Endothelial cell of umbilical vein (primary cell): ENCODE measurements at regions not wholly inside any gene's neighbourhood (a gene's known extent, or its start where the extent isn't known, plus 50 kb on each side); places are given as distances from the start of the nearest gene placed in this dataset.

Experiments used
- BruUV-seq: library from RNA; stranded (reverse); fragments of 400-500 nt; replicated peaks from 2 replicates; lab custom pipeline; 2021; lab: Mats Ljungman, UMichigan
- CTCF ChIA-PET: fragments of 300-600, 350-600 bp; sonication (Branson Sonifier 250); formaldehyde crosslinking; loops from one replicate; lab custom pipeline; 2021; ENCODE audit warnings: antibody characterized with exemption, inconsistent platforms; lab: Charles Lee
- POLR2A ChIA-PET: fragments of 300-600, 350-600 bp; sonication (Branson Sonifier 250); formaldehyde crosslinking; loops from one replicate; lab custom pipeline; 2021; ENCODE audit warnings: antibody characterized with exemption, inconsistent platforms; lab: Charles Lee
- DNase-seq: peaks from one replicate; pipeline ENCODE4 v3.0.0-alpha.2; 2011; ENCODE audit warnings: low read depth, low spot score
- FAIRE-seq: peaks from 2 replicates; lab custom pipeline; 2011; peaks lifted over from hg19 to GRCh38; lab: Jason Lieb, UNC
- H2AFZ ChIP-seq: 2 replicates; pipeline ENCODE4 v1.6.0; 2012; ENCODE audit warnings: low read depth, low read length, control low read depth, inconsistent platforms
- H3K27ac ChIP-seq: 2 replicates; pipeline ENCODE4 v1.5.1; 2011; ENCODE audit warnings: low read depth, mild to moderate bottlenecking, control low read depth, low read length, moderate library complexity; ENCODE audit not compliant: insufficient read depth
- H3K27me3 ChIP-seq, 2 experiments: 2 replicates each; pipeline versions ENCODE4 v1.6.0 to v1.6.1; 2011; ENCODE audit warnings: low read length in 2 of 2, mixed read lengths in 1 of 2; ENCODE audit not compliant: control insufficient read depth in 2 of 2, insufficient read depth in 2 of 2
- H3K36me3 ChIP-seq, 2 experiments: 2 replicates in 1 of 2; 3 replicates in 1 of 2; pipeline ENCODE4 v1.5.1; 2011; ENCODE audit warnings: low read length in 2 of 2, mild to moderate bottlenecking in 1 of 2, moderate library complexity in 1 of 2; ENCODE audit not compliant: control insufficient read depth in 2 of 2, insufficient read depth in 2 of 2; ENCODE audit errors: extremely low read depth in 1 of 2
- H3K4me1 ChIP-seq: 3 replicates; pipeline ENCODE4 v1.5.1; 2011; ENCODE audit warnings: mild to moderate bottlenecking, low read length; ENCODE audit not compliant: control insufficient read depth, insufficient read depth; ENCODE audit errors: extremely low read depth
- H3K4me2 ChIP-seq: 2 replicates; pipeline ENCODE4 v1.6.1; 2011; ENCODE audit warnings: low read length, control low read depth, mixed read lengths; ENCODE audit not compliant: insufficient read depth
- H3K4me3 ChIP-seq, 3 experiments: fragments of 200-600 bp in 1 of 3; sonication (generic), shearing (Covaris generic) in 1 of 3; replicated peaks in 1 of 3; 2 replicates each; pipeline ENCODE4 v1.5.1; 2011 to 2016; ENCODE audit warnings: control low read depth in 3 of 3, low read length in 3 of 3, mild to moderate bottlenecking in 2 of 3, inconsistent platforms in 1 of 3, low read depth in 1 of 3, moderate library complexity in 1 of 3; ENCODE audit not compliant: insufficient read depth in 1 of 3
- H3K79me2 ChIP-seq: 2 replicates; pipeline ENCODE4 v1.6.0; 2012; ENCODE audit warnings: low read length, inconsistent platforms; ENCODE audit not compliant: control insufficient read depth, insufficient read depth
- H3K9ac ChIP-seq: replicated peaks from 2 replicates; pipeline ENCODE3; 2011; ENCODE audit warnings: low read length, control low read depth; ENCODE audit not compliant: insufficient read depth; ENCODE audit errors: extremely low read depth
- H3K9me1 ChIP-seq: replicated peaks from 3 replicates; pipeline ENCODE4 v1.6.0; 2011; ENCODE audit warnings: mild to moderate bottlenecking, low read length; ENCODE audit not compliant: control insufficient read depth, insufficient read depth; ENCODE audit errors: extremely low read depth
- H3K9me3 ChIP-seq: replicated peaks from 2 replicates; pipeline ENCODE4 v1.5.1; 2012; ENCODE audit warnings: low read length, inconsistent platforms; ENCODE audit not compliant: control insufficient read depth, insufficient read depth
- H4K20me1 ChIP-seq: replicated peaks from 2 replicates; pipeline ENCODE3; 2011; ENCODE audit warnings: mild to moderate bottlenecking, low read length; ENCODE audit not compliant: control insufficient read depth, insufficient read depth; ENCODE audit errors: extremely low read depth
- CTCF ChIP-seq, 2 donors: IDR thresholded peaks; 1 replicate in 1 of 2; 2 replicates in 1 of 2; pipeline ENCODE4 v1.5.1; 2011; ENCODE audit warnings: low read length in 2 of 2, mild to moderate bottlenecking in 2 of 2, moderate library complexity in 2 of 2, control low read depth in 1 of 2, inconsistent platforms in 1 of 2, low read depth in 1 of 2; ENCODE audit not compliant: insufficient read depth in 1 of 2; ENCODE audit errors: extremely low read depth in 1 of 2
- EZH2 ChIP-seq: IDR thresholded peaks from 2 replicates; pipeline ENCODE4 v1.6.1; 2012; ENCODE audit warnings: borderline replicate concordance, low read depth, mild to moderate bottlenecking, moderate library complexity, low read length, inconsistent platforms; ENCODE audit not compliant: severe bottlenecking
- FOS ChIP-seq: IDR thresholded peaks from 2 replicates; pipeline ENCODE4 v1.6.1; 2011; ENCODE audit warnings: mild to moderate bottlenecking, low read length, moderate library complexity, borderline replicate concordance; ENCODE audit not compliant: insufficient read depth
- GATA2 ChIP-seq: IDR thresholded peaks from 2 replicates; pipeline ENCODE4 v1.7.0; 2011; ENCODE audit warnings: low read depth, mild to moderate bottlenecking, moderate library complexity, mixed read lengths, low read length; ENCODE audit not compliant: insufficient read length, insufficient read depth
- JUN ChIP-seq: IDR thresholded peaks from 2 replicates; pipeline ENCODE4 v1.6.1; 2011; ENCODE audit warnings: borderline replicate concordance, low read depth; ENCODE audit not compliant: insufficient read length, insufficient read depth
- MYC ChIP-seq: IDR thresholded peaks from one replicate; pipeline ENCODE4 v1.6.1; 2011; ENCODE audit warnings: mild to moderate bottlenecking, low read depth, low read length
- POLR2A ChIP-seq: IDR thresholded peaks from 2 replicates; pipeline ENCODE4 v1.6.1; 2012; ENCODE audit warnings: low read depth, mild to moderate bottlenecking, control low read depth, low read length
- POLR2AphosphoS5 ChIP-seq: IDR thresholded peaks from 2 replicates; pipeline ENCODE4 v1.6.1; 2012; ENCODE audit warnings: low read depth, mild to moderate bottlenecking, control low read depth, low read length, moderate library complexity; ENCODE audit not compliant: insufficient read depth
- dilution Hi-C: fragments of 300-500 bp; cut with MboI; formaldehyde crosslinking; loops from one replicate; pipeline ENCODE4 v1.15.0; 2019; ENCODE audit warnings: low sequenced_read_pairs; ENCODE audit not compliant: extremely low pct_ligation_motif_present
- intact Hi-C: fragments of 100-400 bp; cut with micrococcal nuclease; formaldehyde crosslinking; loops from one replicate; pipeline ENCODE4 v1.10.0; 2022
- TF ChIP-seq, protein P1 (sequence below): IDR thresholded peaks from 2 replicates; pipeline ENCODE4 v1.6.1; 2011; ENCODE audit not compliant: insufficient read depth, insufficient read length

GRCh38 chr20:52805843-52806242 is 166.3 kb upstream of the TSHZ2 start:
- intact Hi-C loops (no loop called here), dilution Hi-C loops (no loop called here)
- DNase-seq = no peak
- ChIA-PET POLR2A (no interaction called here), CTCF (no interaction called here)
- no peaks in the 10 kb centered on the region for H4K20me1 ChIP-seq
- no peaks in the 10 kb centered on the region for H3K4me1 ChIP-seq
- no TSS peak for BruUV-seq
- H3K4me2 ChIP-seq = no peak overlapping the region
- no peak overlapping the region for H3K27ac ChIP-seq
- H2AFZ ChIP-seq = no peak overlapping the region
- no peaks in the 10 kb centered on the region for H3K27me3 ChIP-seq
- no peaks in the 10 kb centered on the region for H3K9me1 ChIP-seq
- H3K9me3 ChIP-seq = no peaks in the 10 kb centered on the region
- no peak overlapping the region for H3K9ac ChIP-seq
- H3K36me3 ChIP-seq = no peaks in the 10 kb centered on the region
- H3K4me3 ChIP-seq = no peak overlapping the region
- TF ChIP-seq, protein P1, sequence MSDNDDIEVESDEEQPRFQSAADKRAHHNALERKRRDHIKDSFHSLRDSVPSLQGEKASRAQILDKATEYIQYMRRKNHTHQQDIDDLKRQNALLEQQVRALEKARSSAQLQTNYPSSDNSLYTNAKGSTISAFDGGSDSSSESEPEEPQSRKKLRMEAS = no peak
- TF ChIP-seq GATA2 (no peak), JUN (no peak), EZH2 (no peak), MYC (no peak)
- H3K79me2 ChIP-seq = no peaks in the 10 kb centered on the region
- no peak for FAIRE-seq

- no peaks in the 10 kb centered on the region for H4K20me1 ChIP-seq
- no peaks in the 10 kb centered on the region for H3K9me3 ChIP-seq
- FAIRE-seq = no peak
- H3K4me3 ChIP-seq = no peak overlapping the region
- no TSS peak for BruUV-seq
- DNase-seq = no peak
- H3K79me2 ChIP-seq = no peaks in the 10 kb centered on the region
- ChIA-PET CTCF (no interaction called here), POLR2A (no interaction called here)
- H3K4me1 ChIP-seq = no peaks in the 10 kb centered on the region
- TF ChIP-seq, protein P1 = no peak
- TF ChIP-seq POLR2A (no peak), EZH2 (no peak), FOS (no peak), POLR2AphosphoS5 (no peak), GATA2 (no peak), CTCF (IDR thresholded peaks at IDR 0.05; ENCODE audit: extremely low read depth in 1 of 2, insufficient read depth in 1 of 2, low read depth in 1 of 2, low read length in 2 of 2) (no peak), MYC (no peak), JUN (no peak)
- H3K36me3 ChIP-seq = no peaks in the 10 kb centered on the region
- no peak overlapping the region for H2AFZ ChIP-seq
- H3K9me1 ChIP-seq = no peaks in the 10 kb centered on the region
- dilution Hi-C loops = no loop called here
- no peaks in the 10 kb centered on the region for H3K27me3 ChIP-seq
- H3K4me2 ChIP-seq = no peak overlapping the region
- no peak overlapping the region for H3K27ac ChIP-seq
- intact Hi-C loops = no loop called here
- no peak overlapping the region for H3K9ac ChIP-seq
Measured at GRCh38 chr20:52805296-52805571, 166.9 kb upstream of the TSHZ2 start.
